ENCODE measurements at regions not wholly inside any gene's neighbourhood (a gene's known extent, or its start where the extent isn't known, plus 50 kb on each side); places are given as distances from the start of the nearest gene placed in this dataset.

- TF ChIP-seq, protein P1, sequence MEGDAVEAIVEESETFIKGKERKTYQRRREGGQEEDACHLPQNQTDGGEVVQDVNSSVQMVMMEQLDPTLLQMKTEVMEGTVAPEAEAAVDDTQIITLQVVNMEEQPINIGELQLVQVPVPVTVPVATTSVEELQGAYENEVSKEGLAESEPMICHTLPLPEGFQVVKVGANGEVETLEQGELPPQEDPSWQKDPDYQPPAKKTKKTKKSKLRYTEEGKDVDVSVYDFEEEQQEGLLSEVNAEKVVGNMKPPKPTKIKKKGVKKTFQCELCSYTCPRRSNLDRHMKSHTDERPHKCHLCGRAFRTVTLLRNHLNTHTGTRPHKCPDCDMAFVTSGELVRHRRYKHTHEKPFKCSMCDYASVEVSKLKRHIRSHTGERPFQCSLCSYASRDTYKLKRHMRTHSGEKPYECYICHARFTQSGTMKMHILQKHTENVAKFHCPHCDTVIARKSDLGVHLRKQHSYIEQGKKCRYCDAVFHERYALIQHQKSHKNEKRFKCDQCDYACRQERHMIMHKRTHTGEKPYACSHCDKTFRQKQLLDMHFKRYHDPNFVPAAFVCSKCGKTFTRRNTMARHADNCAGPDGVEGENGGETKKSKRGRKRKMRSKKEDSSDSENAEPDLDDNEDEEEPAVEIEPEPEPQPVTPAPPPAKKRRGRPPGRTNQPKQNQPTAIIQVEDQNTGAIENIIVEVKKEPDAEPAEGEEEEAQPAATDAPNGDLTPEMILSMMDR (IDR thresholded peaks at IDR 0.05) = no peak
- H3K4me3 ChIP-seq = no peak overlapping the region
- H3K27ac ChIP-seq = no peak overlapping the region
- no peak for DNase-seq (ENCODE audit: low spot score)
These were observed 71.3 kb upstream of the TOX2 start for GRCh38 chr20:43843096-43843964.

GRCh38 chr20:43842126-43843020 lies 72.3 kb upstream of the TOX2 start:
- Histone ChIP-seq H3K27ac (no peak overlapping the region), H3K4me3 (no peak overlapping the region)
- TF ChIP-seq, protein P1 (IDR thresholded peaks at IDR 0.05) = no peak
- DNase-seq (ENCODE audit: low spot score) = no peak

DNA sequence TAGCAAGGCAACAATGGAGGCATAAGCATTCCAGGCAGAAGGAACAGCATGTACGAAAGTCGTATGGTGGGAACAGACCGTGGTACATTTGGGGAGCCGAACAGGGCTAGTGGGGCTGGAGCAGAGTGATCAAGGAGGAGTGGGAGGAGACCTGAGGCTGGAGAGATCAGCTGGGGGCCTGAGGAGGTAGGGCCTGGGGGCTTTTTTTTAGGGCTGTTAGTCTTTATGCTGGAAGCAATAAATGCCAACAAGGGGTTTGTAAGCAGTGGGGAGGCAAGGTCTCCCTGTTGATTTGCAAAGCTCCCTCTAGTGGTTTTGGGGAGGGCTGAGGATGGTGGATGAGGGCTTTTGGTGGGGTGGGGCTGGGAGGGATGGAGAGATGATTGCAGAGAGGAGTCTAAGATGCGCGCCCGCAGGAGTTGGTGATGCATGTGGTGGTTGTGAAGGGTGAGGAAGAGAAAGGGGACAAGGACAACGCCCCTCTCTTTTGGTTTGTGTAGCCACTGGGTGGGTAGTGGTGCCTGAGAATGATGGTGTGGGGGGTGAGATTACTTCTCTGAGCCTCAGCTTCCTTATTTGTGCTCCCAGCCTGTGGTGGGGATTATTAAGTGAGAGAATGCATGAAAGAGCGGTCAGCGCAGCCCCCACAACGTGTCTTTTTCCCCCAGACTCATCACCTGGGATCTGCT lies 74.1 kb upstream of the TOX2 start:
- DNase-seq (ENCODE audit: low spot score) = no peak
- TF ChIP-seq, protein P1 (IDR thresholded peaks at IDR 0.05) = no peak
- H3K27ac ChIP-seq = no peak overlapping the region
- no peak overlapping the region for H3K4me3 ChIP-seq

DNA sequence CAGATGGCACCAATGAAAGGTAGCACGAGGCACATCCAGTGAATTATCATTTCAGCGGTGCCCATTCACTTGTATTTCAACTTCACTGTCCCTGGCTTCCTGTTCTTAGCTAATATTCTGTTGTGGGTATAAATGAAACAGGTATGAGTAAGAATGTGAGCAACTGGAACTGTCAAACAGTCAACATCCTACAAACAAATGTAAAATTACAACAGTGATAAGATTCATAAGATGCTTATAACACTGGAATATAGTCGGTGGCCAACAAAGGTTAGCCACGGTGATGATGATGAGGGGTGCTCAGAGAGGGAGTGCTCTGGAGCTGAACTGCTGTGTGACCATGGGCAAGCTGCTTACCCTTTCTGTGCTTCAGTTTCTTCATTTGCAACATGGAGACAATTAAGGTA lies 74.9 kb upstream of the TOX2 start:
- TF ChIP-seq, protein P1 (IDR thresholded peaks at IDR 0.05) = no peak
- Histone ChIP-seq H3K27ac (no peak overlapping the region), H3K4me3 (no peak overlapping the region)
- no peak for DNase-seq (ENCODE audit: low spot score)

DNA sequence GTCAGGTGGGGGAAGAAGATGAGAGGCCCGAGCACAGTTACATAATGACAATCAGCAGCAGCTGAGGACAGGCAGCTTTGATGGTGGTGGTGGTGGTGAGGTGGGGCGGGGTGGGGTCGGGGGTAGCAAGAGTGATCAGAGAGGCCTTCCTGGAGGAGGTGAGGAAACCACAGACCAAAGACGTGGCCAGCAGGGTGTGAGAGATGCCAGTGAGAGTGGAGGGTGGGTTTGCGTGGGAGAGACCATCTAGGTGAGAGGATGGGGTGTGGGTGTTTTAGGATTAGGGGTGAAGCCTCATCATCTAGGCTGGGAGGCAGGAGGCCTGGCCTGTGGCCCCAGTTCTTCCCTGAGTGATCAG lies 76.0 kb upstream of the TOX2 start:
- DNase-seq (ENCODE audit: low spot score) = no peak
- Histone ChIP-seq H3K27ac (no peak overlapping the region), H3K4me3 (no peak overlapping the region)
- TF ChIP-seq, protein P1 (IDR thresholded peaks at IDR 0.05) = no peak

GRCh38 chr20:43837856-43838702 lies 76.6 kb upstream of the TOX2 start:
- DNase-seq (ENCODE audit: low spot score) = no peak
- TF ChIP-seq, protein P1 (IDR thresholded peaks at IDR 0.05) = no peak
- no peak overlapping the region for H3K27ac ChIP-seq
- no peak overlapping the region for H3K4me3 ChIP-seq

Data from coronary artery (tissue), 2 donors.